HEK293T (cell line): ENCODE measurements at regions not wholly inside any gene's neighbourhood (a gene's known extent, or its start where the extent isn't known, plus 50 kb on each side); places are given as distances from the start of the nearest gene placed in this dataset.

Source experiments
- ARNT ChIP-seq: fragments of 450-650 bp; IDR thresholded peaks from 2 replicates; pipeline ENCODE4 v1.6.1; 2017; ENCODE audit warnings: mild to moderate bottlenecking
- L3MBTL2 ChIP-seq: fragments of 450-650 bp; conservative IDR thresholded peaks from 2 replicates; pipeline ENCODE4 v1.6.1; 2016; ENCODE audit warnings: mild to moderate bottlenecking
- TARDBP ChIP-seq: fragments of 450-650 bp; IDR thresholded peaks from 2 replicates; pipeline ENCODE4 v1.6.1; 2016

GRCh38 chr3:159005137-159005536, 203.3 kb downstream of the MFSD1 start:
- no peak for TF ChIP-seq L3MBTL2
- no peak for TF ChIP-seq ARNT
- TF ChIP-seq TARDBP = no peak
